HG03066 (cell line): ENCODE measurements at regions not wholly inside any gene's neighbourhood (a gene's known extent, or its start where the extent isn't known, plus 50 kb on each side); places are given as distances from the start of the nearest gene placed in this dataset.
A peak's percentile ranks its signal among the peaks of the same experiment; 100 is the strongest.

Source experiments
- ATAC-seq: cut with Tn5 transposase; IDR thresholded peaks from one replicate; pipeline ENCODE4 v1.9.1; 2021; ENCODE audit warnings: low read depth; ENCODE audit not compliant: unreplicated experiment

- ATAC-seq: no peak
Measured at GRCh38 chr3:154015307-154015706, 105.9 kb upstream of the ARHGEF26 start.

GRCh38 chr3:154018100-154018696 lies 103.0 kb upstream of the ARHGEF26 start:
- peak; percentile 77 for ATAC-seq

GRCh38 chr3:154022606-154023005 lies 98.6 kb upstream of the ARHGEF26 start:
- ATAC-seq: no peak

- ATAC-seq: no peak
Measured at GRCh38 chr3:154023148-154023547, 98.0 kb upstream of the ARHGEF26 start.

- no peak for ATAC-seq
Measured at GRCh38 chr3:154025007-154025406, 96.2 kb upstream of the ARHGEF26 start.

- no peak for ATAC-seq
Measured at GRCh38 chr3:154029926-154030325, 91.3 kb upstream of the ARHGEF26 start.

- no peak for ATAC-seq
Measured at GRCh38 chr3:154034797-154035330, 86.3 kb upstream of the ARHGEF26 start.

- ATAC-seq: peak; percentile 65
Measured at GRCh38 chr3:154040283-154040682, 80.9 kb upstream of the ARHGEF26 start.

- ATAC-seq: no peak
Measured at GRCh38 chr3:154044671-154045070, 76.5 kb upstream of the ARHGEF26 start.

- ATAC-seq: no peak
Measured at GRCh38 chr3:154050216-154050615, 71.0 kb upstream of the ARHGEF26 start.

GRCh38 chr3:154050766-154051165 lies 70.4 kb upstream of the ARHGEF26 start:
- no peak for ATAC-seq

- no peak for ATAC-seq
Measured at GRCh38 chr3:154059833-154060232, 61.4 kb upstream of the ARHGEF26 start.

- no peak for ATAC-seq
Measured at GRCh38 chr3:154060238-154061000, 60.8 kb upstream of the ARHGEF26 start.

- ATAC-seq: no peak
Measured at GRCh38 chr3:154061001-154061370, 60.2 kb upstream of the ARHGEF26 start.

GRCh38 chr3:154062513-154062912 lies 58.7 kb upstream of the ARHGEF26 start:
- no peak for ATAC-seq

GRCh38 chr3:154071146-154071545 lies 50.0 kb upstream of the ARHGEF26 start:
- no peak for ATAC-seq
